ENCODE measurements at regions not wholly inside any gene's neighbourhood (a gene's known extent, or its start where the extent isn't known, plus 50 kb on each side); places are given as distances from the start of the nearest gene placed in this dataset.
A peak's percentile ranks its signal among the peaks of the same experiment; 100 is the strongest.

GRCh38 chr13:85543144-85543543, 256.1 kb downstream of the SLITRK6 start:
- no peaks in the 10 kb centered on the region for H3K36me3 ChIP-seq (ENCODE audit: control insufficient read depth in 2 of 2, insufficient read depth in 2 of 2, low read length in 2 of 2)
- no peak overlapping the region for H3K4me3 ChIP-seq (ENCODE audit: low read length in 2 of 2)
- H3K4me1 ChIP-seq (ENCODE audit: control insufficient read depth, insufficient read depth, low read length), result no peaks in the 10 kb centered on the region
- H3K27ac ChIP-seq (ENCODE audit: low read length), result no peak overlapping the region
- H3K27me3 ChIP-seq (ENCODE audit: control insufficient read depth in 1 of 2, insufficient read depth in 2 of 2, low read length in 2 of 2), result no peaks in the 10 kb centered on the region
- H3K9ac ChIP-seq (ENCODE audit: low read length in 2 of 2), result no peak overlapping the region
- H3K9me3 ChIP-seq (ENCODE audit: control insufficient read depth in 2 of 2, low read length in 2 of 2), result no peaks in the 10 kb centered on the region

DNA sequence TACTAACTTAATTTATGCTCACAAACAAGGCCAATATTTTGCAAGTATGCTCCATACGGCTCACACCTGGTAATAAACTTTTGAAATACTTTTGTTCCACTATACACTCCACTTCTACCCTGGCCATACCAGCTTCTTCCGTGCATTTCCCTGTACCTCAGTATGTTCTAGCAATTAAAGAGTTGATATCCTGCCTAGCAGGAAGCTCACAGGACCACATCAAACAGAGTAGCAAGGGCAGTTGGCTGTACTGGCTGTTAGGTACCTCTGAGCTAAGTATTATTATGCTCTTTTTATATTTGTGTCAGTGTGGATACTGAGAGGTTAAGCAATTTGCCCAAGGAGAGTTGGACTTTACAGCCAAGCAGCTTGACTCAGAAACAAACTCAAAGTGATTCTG, 257.7 kb downstream of the SLITRK6 start:
- Histone ChIP-seq H3K27ac (ENCODE audit: low read length) (no peak overlapping the region), H3K27me3 (ENCODE audit: control insufficient read depth in 1 of 2, insufficient read depth in 2 of 2, low read length in 2 of 2) (no peaks in the 10 kb centered on the region), H3K4me1 (ENCODE audit: control insufficient read depth, insufficient read depth, low read length) (no peaks in the 10 kb centered on the region), H3K9ac (ENCODE audit: low read length in 2 of 2) (no peak overlapping the region), H3K4me3 (ENCODE audit: low read length in 2 of 2) (no peak overlapping the region), H3K9me3 (ENCODE audit: control insufficient read depth in 2 of 2, low read length in 2 of 2) (no peaks in the 10 kb centered on the region), H3K36me3 (ENCODE audit: control insufficient read depth in 2 of 2, insufficient read depth in 2 of 2, low read length in 2 of 2) (no peaks in the 10 kb centered on the region)

DNA sequence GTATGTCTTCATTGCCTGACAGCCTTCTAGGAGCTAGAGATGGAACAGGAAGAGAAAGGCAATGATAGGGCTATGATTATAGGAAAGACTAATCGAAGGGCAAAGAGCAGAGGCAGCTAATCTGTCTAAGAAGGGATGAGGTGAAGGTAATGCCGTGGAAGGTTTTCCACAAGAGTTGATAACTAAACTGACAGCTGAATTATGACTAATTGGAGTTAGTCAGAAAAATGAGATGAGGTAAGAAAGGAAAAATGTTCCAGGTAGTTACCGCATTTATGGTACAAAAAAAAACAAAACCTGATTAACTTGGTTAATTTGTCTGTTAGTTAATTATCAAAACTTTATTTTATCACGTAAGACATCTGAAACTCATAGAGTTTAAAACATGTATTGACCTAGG, 260.3 kb downstream of the SLITRK6 start:
- Histone ChIP-seq H3K4me1 (ENCODE audit: control insufficient read depth, insufficient read depth, low read length) (no peaks in the 10 kb centered on the region), H3K27ac (ENCODE audit: low read length) (no peak overlapping the region), H3K36me3 (ENCODE audit: control insufficient read depth in 2 of 2, insufficient read depth in 2 of 2, low read length in 2 of 2) (no peaks in the 10 kb centered on the region)

DNA sequence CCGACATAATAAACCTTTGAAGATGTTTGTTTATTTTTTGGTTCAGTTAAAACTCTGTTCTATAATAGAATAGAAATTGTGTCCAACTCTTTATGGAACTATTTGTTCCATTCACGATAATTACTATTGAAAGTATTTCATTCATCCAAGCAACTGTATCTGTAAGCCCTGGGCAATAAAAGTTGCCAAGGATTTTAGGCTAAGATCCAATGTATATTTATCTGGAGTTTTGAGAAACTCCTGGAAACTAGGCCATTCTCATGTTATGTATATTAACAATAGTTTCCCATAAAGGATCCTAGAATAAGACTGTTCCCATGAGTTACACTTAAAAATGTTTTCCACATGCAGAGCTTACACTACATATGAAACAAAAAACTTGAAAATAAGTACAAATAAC, 261.6 kb downstream of the SLITRK6 start:
- no peak overlapping the region for H3K9ac ChIP-seq (ENCODE audit: low read length in 2 of 2)
- no peaks in the 10 kb centered on the region for H3K4me1 ChIP-seq (ENCODE audit: control insufficient read depth, insufficient read depth, low read length)
- H3K36me3 ChIP-seq (ENCODE audit: control insufficient read depth in 2 of 2, insufficient read depth in 2 of 2, low read length in 2 of 2), result no peaks in the 10 kb centered on the region
- H3K27me3 ChIP-seq (ENCODE audit: control insufficient read depth in 1 of 2, insufficient read depth in 2 of 2, low read length in 2 of 2), result no peaks in the 10 kb centered on the region
- H3K4me3 ChIP-seq (ENCODE audit: low read length in 2 of 2), result no peak overlapping the region
- no peak overlapping the region for H3K27ac ChIP-seq (ENCODE audit: low read length)
- H3K9me3 ChIP-seq (ENCODE audit: control insufficient read depth in 2 of 2, low read length in 2 of 2), result no peaks in the 10 kb centered on the region

More for the DNA sequence above, 260.3 kb downstream of the SLITRK6 start:
- no peak overlapping the region for H3K4me3 ChIP-seq (ENCODE audit: low read length in 2 of 2)
- H3K9ac ChIP-seq (ENCODE audit: low read length in 2 of 2), result no peak overlapping the region
- H3K9me3 ChIP-seq (ENCODE audit: control insufficient read depth in 2 of 2, low read length in 2 of 2), result no peaks in the 10 kb centered on the region
- no peaks in the 10 kb centered on the region for H3K27me3 ChIP-seq (ENCODE audit: control insufficient read depth in 1 of 2, insufficient read depth in 2 of 2, low read length in 2 of 2)

DNA sequence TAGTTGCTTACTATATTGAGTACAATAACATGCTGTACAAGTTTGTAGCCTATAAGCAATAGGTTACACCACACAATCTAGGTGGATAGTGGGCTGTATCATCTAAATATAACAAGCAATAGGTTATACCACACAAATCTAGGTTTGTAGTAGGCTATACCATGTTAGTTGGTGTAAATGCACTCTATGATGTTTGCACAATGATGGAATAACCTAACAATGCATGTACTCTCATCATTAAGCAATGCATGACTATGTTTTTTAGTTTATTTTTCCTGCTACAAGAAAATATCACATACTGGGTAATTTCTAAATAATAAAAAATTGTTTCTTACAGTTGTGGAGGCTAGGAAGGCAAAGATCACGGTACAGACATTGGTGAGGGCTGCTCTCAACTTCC, 262.5 kb downstream of the SLITRK6 start:
- H3K9ac ChIP-seq (ENCODE audit: low read length in 2 of 2), result no peak overlapping the region
- H3K27ac ChIP-seq (ENCODE audit: low read length), result no peak overlapping the region
- H3K9me3 ChIP-seq (ENCODE audit: control insufficient read depth in 2 of 2, low read length in 2 of 2), result no peaks in the 10 kb centered on the region
- no peaks in the 10 kb centered on the region for H3K36me3 ChIP-seq (ENCODE audit: control insufficient read depth in 2 of 2, insufficient read depth in 2 of 2, low read length in 2 of 2)
- H3K27me3 ChIP-seq (ENCODE audit: control insufficient read depth in 1 of 2, insufficient read depth in 2 of 2, low read length in 2 of 2), result no peaks in the 10 kb centered on the region
- H3K4me3 ChIP-seq (ENCODE audit: low read length in 2 of 2), result no peak overlapping the region
- H3K4me1 ChIP-seq (ENCODE audit: control insufficient read depth, insufficient read depth, low read length), result no peaks in the 10 kb centered on the region

DNA sequence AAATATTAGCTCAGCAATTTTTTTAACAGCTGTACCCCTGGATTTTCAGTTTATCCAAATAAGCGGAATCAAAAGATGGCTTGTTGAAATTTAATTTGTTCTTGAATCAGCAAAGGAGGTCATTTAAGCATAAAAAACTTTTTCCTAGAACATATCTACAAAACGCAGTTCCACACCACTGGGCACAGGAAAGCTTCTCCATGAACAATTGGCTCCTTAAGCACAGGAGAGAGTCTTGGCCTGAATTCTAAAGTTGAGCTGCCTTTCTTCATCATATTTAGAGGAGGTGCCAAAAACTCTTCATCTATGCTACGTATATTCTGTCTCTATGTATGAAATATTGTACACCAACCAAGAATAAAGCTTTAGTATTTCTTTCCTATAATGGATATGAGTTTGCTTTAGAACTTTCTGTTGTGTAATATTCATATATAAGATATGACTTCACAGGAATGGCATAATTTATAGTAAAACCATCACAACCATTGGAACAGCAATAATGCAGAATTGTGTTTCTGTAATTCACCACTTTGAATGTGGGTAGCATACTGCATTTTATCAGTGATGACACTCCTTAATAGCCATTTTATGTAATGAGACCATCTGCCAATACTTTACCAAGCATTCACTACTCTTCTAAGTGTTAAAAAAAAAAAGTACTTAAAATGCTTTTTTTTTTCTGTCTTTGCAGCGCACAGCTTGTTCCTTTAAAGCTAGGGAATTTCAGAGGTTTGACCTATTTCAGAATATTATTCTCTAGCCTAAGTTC, 263.7 kb downstream of the SLITRK6 start:
- Histone ChIP-seq H3K27me3 (ENCODE audit: control insufficient read depth in 1 of 2, insufficient read depth in 2 of 2, low read length in 2 of 2) (no peaks in the 10 kb centered on the region), H3K4me3 (ENCODE audit: low read length in 2 of 2) (no peak overlapping the region), H3K27ac (ENCODE audit: low read length) (no peak overlapping the region), H3K9ac (ENCODE audit: low read length in 2 of 2) (no peak overlapping the region), H3K4me1 (ENCODE audit: control insufficient read depth, insufficient read depth, low read length) (no peaks in the 10 kb centered on the region), H3K36me3 (ENCODE audit: control insufficient read depth in 2 of 2, insufficient read depth in 2 of 2, low read length in 2 of 2) (no peaks in the 10 kb centered on the region), H3K9me3 (ENCODE audit: control insufficient read depth in 2 of 2, low read length in 2 of 2) (no peaks in the 10 kb centered on the region)

DNA sequence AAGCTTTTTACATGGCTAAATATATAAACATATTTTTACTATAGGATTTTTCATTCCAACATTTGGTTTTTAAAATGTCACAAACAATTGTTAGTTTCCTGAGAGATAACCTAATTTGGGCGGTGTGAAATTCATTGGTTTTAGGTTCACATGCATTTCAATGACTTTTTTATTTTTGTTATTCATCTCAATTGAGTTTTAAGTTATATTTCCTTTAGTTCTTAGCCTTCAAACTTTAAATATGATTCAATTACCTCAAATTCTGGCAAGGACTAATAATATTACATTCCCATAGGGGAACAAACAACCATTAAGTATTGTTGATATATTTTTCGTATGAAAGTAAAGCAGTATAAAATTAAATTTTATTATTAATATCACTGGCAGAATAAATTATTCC, 265.3 kb downstream of the SLITRK6 start:
- H3K9me3 ChIP-seq (ENCODE audit: control insufficient read depth in 2 of 2, low read length in 2 of 2), result no peaks in the 10 kb centered on the region
- H3K4me1 ChIP-seq (ENCODE audit: control insufficient read depth, insufficient read depth, low read length), result no peaks in the 10 kb centered on the region
- H3K27ac ChIP-seq (ENCODE audit: low read length), result no peak overlapping the region
- no peaks in the 10 kb centered on the region for H3K27me3 ChIP-seq (ENCODE audit: control insufficient read depth in 1 of 2, insufficient read depth in 2 of 2, low read length in 2 of 2)
- H3K9ac ChIP-seq (ENCODE audit: low read length in 2 of 2), result no peak overlapping the region
- no peaks in the 10 kb centered on the region for H3K36me3 ChIP-seq (ENCODE audit: control insufficient read depth in 2 of 2, insufficient read depth in 2 of 2, low read length in 2 of 2)
- H3K4me3 ChIP-seq (ENCODE audit: low read length in 2 of 2), result no peak overlapping the region

- no peaks in the 10 kb centered on the region for H3K4me1 ChIP-seq (ENCODE audit: control insufficient read depth, insufficient read depth, low read length)
- H3K9ac ChIP-seq (ENCODE audit: low read length in 2 of 2), result no peak overlapping the region
- no peaks in the 10 kb centered on the region for H3K27me3 ChIP-seq (ENCODE audit: control insufficient read depth in 1 of 2, insufficient read depth in 2 of 2, low read length in 2 of 2)
- no peak overlapping the region for H3K27ac ChIP-seq (ENCODE audit: low read length)
- H3K9me3 ChIP-seq (ENCODE audit: control insufficient read depth in 2 of 2, low read length in 2 of 2), result no peaks in the 10 kb centered on the region
- no peaks in the 10 kb centered on the region for H3K36me3 ChIP-seq (ENCODE audit: control insufficient read depth in 2 of 2, insufficient read depth in 2 of 2, low read length in 2 of 2)
- peak overlapping the region in 1 of 2 donors; percentile 3 for H3K4me3 ChIP-seq (ENCODE audit: low read length in 2 of 2)
These were observed 270.0 kb downstream of the SLITRK6 start for GRCh38 chr13:85529218-85529594.

DNA sequence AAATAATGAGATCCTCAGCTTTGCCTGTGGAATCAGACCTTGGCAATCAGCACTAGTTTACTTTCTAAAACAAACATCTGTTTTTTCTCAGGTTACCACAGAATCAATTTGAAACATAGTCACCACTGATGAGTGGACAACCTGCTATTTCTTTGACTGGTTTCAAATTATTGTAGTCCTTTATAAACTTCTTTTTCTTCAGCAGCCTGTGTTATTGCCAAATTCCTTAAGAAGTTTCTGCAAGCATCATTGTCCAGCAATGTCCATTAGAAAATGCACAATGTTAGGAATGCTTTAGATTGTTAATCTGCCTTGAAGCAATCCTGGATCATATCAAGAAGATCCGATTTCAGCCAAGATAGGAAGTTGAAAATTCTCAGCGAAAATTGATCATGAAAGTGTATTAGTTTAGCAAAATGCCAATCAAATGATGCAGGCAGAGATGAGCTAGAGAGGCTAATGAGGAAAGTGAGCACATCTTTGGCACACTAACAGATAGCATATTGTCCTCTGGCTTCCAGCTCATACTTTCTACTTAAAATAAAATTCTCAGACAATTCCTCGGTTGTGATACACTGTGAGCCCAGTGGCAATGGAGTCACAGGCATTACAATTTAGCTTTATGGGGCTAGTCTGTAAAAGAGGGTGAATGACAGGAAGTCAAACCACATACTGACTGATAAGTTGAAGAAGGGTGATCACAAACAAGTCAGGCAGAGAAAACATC, 270.6 kb downstream of the SLITRK6 start:
- no peaks in the 10 kb centered on the region for H3K9me3 ChIP-seq (ENCODE audit: control insufficient read depth in 2 of 2, low read length in 2 of 2)
- peak overlapping the region; percentile 3 to 27 for H3K4me3 ChIP-seq (ENCODE audit: low read length in 2 of 2)
- no peak overlapping the region for H3K9ac ChIP-seq (ENCODE audit: low read length in 2 of 2)
- H3K27me3 ChIP-seq (ENCODE audit: control insufficient read depth in 1 of 2, insufficient read depth in 2 of 2, low read length in 2 of 2), result no peaks in the 10 kb centered on the region
- no peak overlapping the region for H3K27ac ChIP-seq (ENCODE audit: low read length)
- H3K4me1 ChIP-seq (ENCODE audit: control insufficient read depth, insufficient read depth, low read length), result no peaks in the 10 kb centered on the region
- H3K36me3 ChIP-seq (ENCODE audit: control insufficient read depth in 2 of 2, insufficient read depth in 2 of 2, low read length in 2 of 2), result no peaks in the 10 kb centered on the region

DNA sequence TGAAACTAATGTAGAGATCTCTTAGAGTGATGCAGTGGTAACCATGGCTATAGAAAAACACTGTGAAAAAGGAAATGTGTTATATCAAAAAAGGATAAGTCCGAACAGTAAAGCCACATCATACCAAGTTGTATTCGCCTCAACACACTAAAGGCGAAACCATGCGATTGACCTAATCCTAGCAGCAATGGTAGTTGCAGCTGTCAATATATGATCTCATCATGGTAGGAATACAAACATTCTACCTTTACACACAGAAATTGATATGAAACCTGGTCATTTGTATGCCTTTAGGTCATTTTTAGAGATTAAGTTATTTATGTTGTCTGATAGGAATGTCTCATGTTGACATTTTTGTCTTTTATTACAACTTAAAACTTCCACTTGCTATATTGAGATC, 271.9 kb downstream of the SLITRK6 start:
- no peaks in the 10 kb centered on the region for H3K36me3 ChIP-seq (ENCODE audit: control insufficient read depth in 2 of 2, insufficient read depth in 2 of 2, low read length in 2 of 2)
- H3K27me3 ChIP-seq (ENCODE audit: control insufficient read depth in 1 of 2, insufficient read depth in 2 of 2, low read length in 2 of 2), result no peaks in the 10 kb centered on the region
- no peaks in the 10 kb centered on the region for H3K4me1 ChIP-seq (ENCODE audit: control insufficient read depth, insufficient read depth, low read length)
- no peak overlapping the region for H3K4me3 ChIP-seq (ENCODE audit: low read length in 2 of 2)
- no peaks in the 10 kb centered on the region for H3K9me3 ChIP-seq (ENCODE audit: control insufficient read depth in 2 of 2, low read length in 2 of 2)
- no peak overlapping the region for H3K27ac ChIP-seq (ENCODE audit: low read length)
- H3K9ac ChIP-seq (ENCODE audit: low read length in 2 of 2), result no peak overlapping the region

GRCh38 chr13:85525411-85525810, 273.8 kb downstream of the SLITRK6 start:
- Histone ChIP-seq H3K9me3 (ENCODE audit: control insufficient read depth in 2 of 2, low read length in 2 of 2) (no peaks in the 10 kb centered on the region), H3K4me3 (ENCODE audit: low read length in 2 of 2) (no peak overlapping the region), H3K4me1 (ENCODE audit: control insufficient read depth, insufficient read depth, low read length) (no peaks in the 10 kb centered on the region), H3K27ac (ENCODE audit: low read length) (no peak overlapping the region), H3K9ac (ENCODE audit: low read length in 2 of 2) (no peak overlapping the region), H3K36me3 (ENCODE audit: control insufficient read depth in 2 of 2, insufficient read depth in 2 of 2, low read length in 2 of 2) (no peaks in the 10 kb centered on the region), H3K27me3 (ENCODE audit: control insufficient read depth in 1 of 2, insufficient read depth in 2 of 2, low read length in 2 of 2) (no peaks in the 10 kb centered on the region)

Data from stomach smooth muscle (tissue), 2 donors.